GM21447 (cell line): ENCODE measurements at regions not wholly inside any gene's neighbourhood (a gene's known extent, or its start where the extent isn't known, plus 50 kb on each side); places are given as distances from the start of the nearest gene placed in this dataset.

Source experiments
- ATAC-seq: cut with Tn5 transposase; IDR thresholded peaks from one replicate; pipeline ENCODE4 v1.9.1; 2021; ENCODE audit not compliant: unreplicated experiment

GRCh38 chr15:98187549-98187948 lies 227.0 kb downstream of the ARRDC4 start:
- no peak for ATAC-seq

DNA sequence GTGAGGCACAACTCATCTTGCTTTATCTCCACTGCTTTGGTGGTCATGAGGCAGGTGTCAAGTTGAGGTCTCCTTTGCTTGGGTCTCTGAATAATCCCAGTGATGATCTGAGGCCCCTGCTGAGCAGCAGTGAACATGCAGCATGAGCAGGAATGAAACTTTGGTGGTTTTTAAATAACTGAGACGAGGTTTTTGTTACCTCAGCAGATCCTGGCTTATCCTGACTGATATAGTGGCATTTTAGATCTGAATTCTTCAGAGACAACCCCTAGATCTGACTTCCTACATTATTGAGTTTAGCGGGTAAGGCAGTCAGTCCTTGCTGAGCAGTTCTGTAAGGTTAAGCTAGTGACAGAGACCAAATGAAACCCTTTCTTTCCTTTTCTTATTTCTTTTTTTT lies 230.4 kb downstream of the ARRDC4 start:
- ATAC-seq, result no peak

GRCh38 chr15:98195796-98196195 lies 235.3 kb downstream of the ARRDC4 start:
- no peak for ATAC-seq

DNA sequence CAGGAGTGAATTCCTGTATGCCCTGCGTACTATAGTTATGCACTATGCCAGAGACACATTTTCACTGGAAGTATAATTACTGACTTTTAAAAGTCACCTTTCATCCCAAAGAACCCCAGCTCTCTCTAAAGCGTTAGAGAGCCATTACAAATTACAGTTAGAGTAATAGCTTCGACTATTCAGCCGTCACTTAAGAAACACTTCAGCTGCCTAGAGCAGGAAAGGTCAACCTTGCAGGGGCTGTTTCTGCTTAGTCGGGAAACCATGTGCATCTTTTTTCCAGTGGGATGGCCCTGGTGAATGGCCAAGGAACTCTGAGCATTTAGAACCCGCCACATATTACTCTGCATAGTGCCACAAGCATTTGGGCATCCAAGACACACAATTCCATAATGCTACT lies 235.9 kb downstream of the ARRDC4 start:
- no peak for ATAC-seq

DNA sequence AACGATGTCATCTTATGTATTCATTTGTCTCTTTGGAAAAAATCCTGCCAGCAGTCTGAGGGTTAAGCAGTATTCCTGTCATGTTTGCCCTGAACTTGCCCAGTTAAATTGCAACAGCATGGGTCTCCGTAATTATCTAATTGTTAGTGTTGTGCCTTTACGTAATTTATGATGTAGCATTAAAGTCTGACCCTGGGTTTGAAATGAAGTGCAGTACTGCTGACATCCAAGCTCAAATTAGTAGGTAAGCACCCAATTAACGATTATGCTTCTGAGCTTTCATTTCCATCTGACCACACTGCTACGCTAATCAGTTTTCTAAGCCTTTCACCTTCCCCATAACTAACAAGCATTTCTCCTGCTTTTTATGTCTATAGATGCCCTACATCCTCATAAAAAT lies 241.8 kb downstream of the ARRDC4 start:
- no peak for ATAC-seq

- ATAC-seq, result no peak
These were observed 243.6 kb downstream of the ARRDC4 start for GRCh38 chr15:98203872-98204660.

- no peak for ATAC-seq
These were observed 247.4 kb downstream of the ARRDC4 start for GRCh38 chr15:98207928-98208327.

DNA sequence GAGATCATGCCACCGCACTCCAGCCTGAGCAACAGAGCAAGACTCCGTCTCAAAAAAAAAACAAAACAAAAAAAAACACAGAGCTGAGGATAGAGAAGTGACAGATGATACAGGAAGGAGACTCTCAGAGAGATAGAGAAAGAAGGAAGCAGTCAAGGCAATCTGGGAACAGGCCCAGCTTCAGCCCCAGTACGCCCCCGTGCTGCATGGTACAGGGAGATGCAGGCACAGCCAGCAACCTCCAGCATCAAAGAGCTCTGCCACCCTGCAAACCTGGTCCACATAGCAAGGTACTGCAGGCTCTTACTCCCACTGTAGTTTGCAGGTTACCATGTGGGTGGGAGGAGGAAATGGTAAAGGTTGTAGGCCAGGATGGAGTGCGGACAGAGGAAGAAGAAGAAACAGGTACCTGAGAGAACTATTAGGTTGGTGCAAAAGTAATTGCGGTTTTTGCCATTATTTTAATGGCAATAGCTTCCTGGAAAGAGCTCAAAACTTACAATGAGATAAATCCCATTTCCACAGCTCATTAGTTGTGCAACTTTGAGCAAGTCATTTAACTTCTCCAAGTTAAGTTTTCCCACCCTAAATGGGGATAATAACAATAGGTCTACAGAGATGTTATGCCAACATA lies 253.0 kb downstream of the ARRDC4 start:
- ATAC-seq, result no peak

DNA sequence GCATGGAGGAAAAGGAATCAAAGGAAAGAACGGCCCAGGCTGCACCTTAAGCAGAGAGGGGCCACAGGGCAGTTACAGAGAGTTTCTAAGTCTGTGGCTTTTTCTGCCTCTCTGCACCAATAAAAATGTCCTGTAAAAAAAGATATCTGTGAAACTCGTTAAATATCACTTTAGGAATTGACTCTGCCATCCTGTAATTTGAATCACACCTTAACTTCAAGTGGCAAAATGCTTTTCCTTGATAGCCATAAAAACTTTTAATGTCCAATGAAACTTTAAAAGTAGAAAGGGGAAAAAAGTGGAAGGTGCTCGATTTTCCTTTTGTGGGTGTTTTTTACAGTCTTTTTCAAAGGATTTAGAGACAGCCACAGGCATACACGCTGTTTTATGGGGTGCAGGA lies 255.7 kb downstream of the ARRDC4 start:
- ATAC-seq, result no peak

DNA sequence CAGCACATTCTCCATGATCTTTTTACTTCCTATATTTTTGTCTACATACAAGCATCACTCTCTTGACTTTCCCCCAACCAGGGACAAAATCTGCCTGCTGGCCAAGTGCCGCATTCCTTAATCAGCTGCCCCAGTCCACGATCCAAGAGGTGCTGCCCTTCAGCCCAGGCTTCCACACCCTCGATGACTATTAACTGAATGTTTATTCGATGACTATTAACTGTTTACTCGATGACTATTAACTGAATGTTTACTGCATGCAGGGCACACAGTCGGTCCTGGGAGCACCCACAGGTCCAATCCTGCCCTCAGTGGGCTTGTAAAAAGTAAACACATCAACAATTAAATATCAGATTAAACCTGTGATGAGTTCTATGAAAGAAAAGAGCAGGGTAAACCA lies 256.9 kb downstream of the ARRDC4 start:
- ATAC-seq, result no peak

GRCh38 chr15:98221144-98221543 lies 260.6 kb downstream of the ARRDC4 start:
- no peak for ATAC-seq

- no peak for ATAC-seq
These were observed 261.1 kb downstream of the ARRDC4 start for GRCh38 chr15:98221577-98221976.

DNA sequence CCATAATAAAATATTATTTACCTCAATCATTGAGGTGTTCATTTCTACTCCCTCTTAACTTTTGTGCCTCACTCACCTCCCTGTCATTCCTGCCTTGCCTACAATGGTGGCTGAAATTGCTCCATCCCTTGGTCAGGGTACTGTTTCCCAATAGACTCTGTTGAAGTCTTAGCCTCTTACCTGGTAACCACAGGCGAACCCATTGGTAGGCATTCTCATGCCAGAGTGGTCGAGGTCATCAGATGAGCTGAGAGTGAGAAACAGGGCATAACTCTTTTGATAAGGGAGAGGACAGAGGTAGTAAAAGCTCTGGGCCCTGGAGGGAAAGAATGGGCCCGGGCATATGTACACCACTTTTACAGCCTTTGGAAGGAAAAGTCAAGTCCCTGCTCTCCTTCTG lies 265.6 kb downstream of the ARRDC4 start:
- ATAC-seq, result no peak

- ATAC-seq, result no peak
These were observed 266.1 kb downstream of the ARRDC4 start for GRCh38 chr15:98226578-98226977.

DNA sequence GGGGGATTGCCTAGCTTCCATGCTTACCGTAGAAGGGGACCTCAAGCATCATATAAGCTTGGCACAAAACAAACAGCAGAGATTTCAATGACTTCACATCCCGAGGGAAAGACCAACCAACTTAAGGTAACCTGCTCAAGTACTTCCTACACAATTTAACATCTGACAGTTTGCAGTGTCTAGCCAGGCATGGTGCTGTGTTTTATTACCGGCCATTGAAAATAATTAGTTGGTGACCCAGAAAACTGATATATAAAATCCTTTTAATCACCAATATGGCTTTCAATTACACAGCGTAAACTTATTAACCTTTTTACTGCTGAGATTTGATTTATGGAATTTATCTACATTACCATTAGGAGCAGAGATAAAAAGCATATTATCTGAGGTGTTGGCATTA lies 268.3 kb downstream of the ARRDC4 start:
- ATAC-seq, result no peak

DNA sequence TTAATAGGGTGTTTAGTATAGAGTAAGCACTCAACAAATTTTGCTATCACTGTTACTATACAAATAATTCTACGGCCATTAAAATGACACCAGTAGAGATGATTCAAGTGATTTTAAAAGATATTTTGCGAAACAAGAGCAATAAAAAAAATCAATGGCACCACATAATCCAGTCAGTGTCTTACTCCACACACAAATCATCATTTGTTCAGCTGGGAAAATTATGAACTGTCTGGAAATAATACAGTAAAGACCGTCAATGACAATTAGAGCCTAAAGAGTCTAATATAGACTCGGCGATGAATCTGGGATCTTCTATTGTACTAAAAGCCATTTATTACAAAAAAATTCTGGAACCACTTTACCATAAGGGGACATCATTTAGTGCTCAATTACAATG lies 270.5 kb downstream of the ARRDC4 start:
- ATAC-seq, result no peak

- no peak for ATAC-seq
These were observed 271.4 kb downstream of the ARRDC4 start for GRCh38 chr15:98231696-98232440.

DNA sequence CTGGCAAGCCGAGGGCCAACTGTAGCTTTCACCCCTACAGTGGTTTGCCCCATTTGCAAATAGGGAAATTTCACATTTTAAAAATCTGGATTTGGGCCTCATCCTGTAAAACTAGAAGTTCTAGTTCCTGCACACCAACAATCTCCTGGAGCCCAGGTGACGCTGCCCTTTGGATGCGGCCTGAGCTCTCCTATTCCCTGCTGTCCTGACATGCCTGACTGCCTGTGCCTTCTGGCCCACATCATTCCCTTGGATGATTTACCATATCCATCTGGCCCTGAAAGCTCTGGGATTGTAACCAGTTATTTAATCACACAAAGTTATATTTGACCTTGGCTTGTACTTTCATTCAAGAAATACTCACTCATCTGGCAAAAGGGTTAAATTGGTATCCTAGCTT lies 272.3 kb downstream of the ARRDC4 start:
- no peak for ATAC-seq

GRCh38 chr15:98233873-98234272 lies 273.4 kb downstream of the ARRDC4 start:
- ATAC-seq, result no peak

DNA sequence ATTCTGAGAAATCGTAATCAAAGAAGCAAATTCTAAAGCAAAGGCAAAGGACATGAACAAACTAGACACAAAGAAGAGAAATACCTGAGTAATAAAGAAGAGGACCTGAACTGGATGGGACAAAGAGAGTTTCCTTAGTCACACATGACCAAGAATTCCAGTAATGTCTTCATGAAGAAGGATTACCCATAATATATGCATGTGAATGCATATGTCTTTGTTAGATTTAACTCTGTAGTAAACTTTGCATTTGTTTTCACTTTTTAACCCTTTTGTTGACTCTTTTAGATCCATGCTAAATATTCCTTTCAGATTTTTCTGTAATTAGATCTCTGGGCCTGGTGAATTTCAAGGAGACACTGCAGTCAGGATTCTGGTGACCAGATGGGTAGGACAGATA lies 279.8 kb downstream of the ARRDC4 start:
- ATAC-seq, result no peak

DNA sequence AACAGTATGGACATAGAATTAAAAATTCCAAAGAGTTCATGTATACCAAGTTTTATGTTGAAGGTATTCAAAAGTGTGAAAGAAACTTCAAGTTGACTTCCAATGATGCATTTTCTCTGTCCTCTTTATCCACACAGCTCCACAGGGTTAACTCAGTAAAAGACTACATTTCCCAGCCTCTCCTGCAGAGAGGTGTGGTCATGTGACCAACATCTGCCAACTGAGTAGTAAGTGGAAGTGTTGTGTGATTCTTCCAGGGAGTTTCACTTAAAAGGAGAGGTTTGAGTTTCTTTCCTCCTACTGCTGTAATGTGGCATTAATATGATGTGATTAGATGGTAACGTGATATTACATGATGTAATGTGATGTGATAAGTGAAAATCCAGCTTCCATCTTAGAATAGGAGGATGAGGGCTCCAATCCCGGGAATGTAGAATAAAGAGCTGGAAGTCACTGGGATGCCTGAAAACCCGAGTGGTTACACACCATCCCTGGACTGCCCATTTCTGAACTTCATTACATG lies 280.6 kb downstream of the ARRDC4 start:
- no peak for ATAC-seq

DNA sequence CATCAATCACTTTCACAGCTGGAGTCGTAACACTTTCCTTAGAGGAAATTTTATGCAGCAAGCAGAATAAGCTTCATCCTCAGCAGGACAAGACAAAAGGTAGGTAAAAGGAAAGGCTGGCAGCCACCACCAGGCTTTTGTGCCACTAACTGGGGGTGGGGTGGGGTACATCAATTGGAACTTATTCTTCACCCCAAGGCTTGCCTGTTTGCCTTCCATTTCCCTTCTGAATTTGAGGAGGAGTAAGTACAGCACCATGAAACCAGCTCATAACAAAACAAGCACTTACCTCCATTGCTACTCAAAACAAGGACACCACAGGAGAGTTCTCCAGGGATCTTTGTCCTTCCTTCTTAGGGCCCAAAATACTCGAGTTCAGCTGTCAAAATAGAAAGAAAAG lies 296.8 kb downstream of the ARRDC4 start:
- no peak for ATAC-seq
